PFSK-1 (cell line): ENCODE measurements at regions not wholly inside any gene's neighbourhood (a gene's known extent, or its start where the extent isn't known, plus 50 kb on each side); places are given as distances from the start of the nearest gene placed in this dataset.

Experiments used
- FOXP2 ChIP-seq: optimal IDR thresholded peaks from 2 replicates; pipeline ENCODE3; 2011; ENCODE audit warnings: borderline replicate concordance, control low read depth, inconsistent platforms; ENCODE audit not compliant: insufficient read depth; ENCODE audit errors: extremely low read length, extremely low read depth
- POLR2AphosphoS5 ChIP-seq: IDR thresholded peaks from 2 replicates; pipeline ENCODE4 v1.6.1; 2012; ENCODE audit warnings: low read depth, mild to moderate bottlenecking, control low read depth, low read length, moderate library complexity
- SIN3A ChIP-seq: IDR thresholded peaks from 2 replicates; pipeline ENCODE4 v1.6.1; 2012; ENCODE audit warnings: mild to moderate bottlenecking, low read length, moderate library complexity, borderline replicate concordance; ENCODE audit not compliant: insufficient read depth
- TAF1 ChIP-seq: IDR thresholded peaks from 2 replicates; pipeline ENCODE4 v1.6.1; 2012; ENCODE audit warnings: low read length, control low read depth, borderline replicate concordance; ENCODE audit not compliant: insufficient read depth
- TF ChIP-seq, protein P1 (sequence below), 2 experiments: IDR thresholded peaks; 2 replicates each; pipeline versions ENCODE4 v1.6.1 to v1.8.0; 2011 to 2012; ENCODE audit warnings: low read depth in 2 of 2, low read length in 2 of 2, control low read depth in 1 of 2, inconsistent platforms in 1 of 2, mild to moderate bottlenecking in 1 of 2, moderate library complexity in 1 of 2; ENCODE audit not compliant: insufficient read depth in 1 of 2

DNA sequence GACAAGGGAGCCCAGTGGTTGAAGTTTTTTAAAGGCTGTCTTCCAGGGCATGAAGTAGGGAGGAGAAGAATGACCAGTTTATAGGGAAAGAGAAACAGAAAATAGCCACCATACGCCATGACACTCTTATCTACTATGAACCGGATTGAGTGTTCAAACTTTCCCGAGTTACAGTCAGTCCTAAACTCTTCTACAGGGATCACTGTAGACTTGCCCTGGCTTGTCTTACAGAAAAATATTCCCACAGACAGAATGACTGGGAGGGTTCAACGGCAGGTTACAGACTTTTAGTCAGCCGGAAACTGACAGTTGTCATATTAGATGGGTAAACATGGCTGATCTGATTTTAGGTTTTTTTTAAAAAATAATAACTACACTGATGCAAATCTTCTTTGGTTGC is 662.5 kb upstream of the SOX9 start:
- TF ChIP-seq, protein P1, sequence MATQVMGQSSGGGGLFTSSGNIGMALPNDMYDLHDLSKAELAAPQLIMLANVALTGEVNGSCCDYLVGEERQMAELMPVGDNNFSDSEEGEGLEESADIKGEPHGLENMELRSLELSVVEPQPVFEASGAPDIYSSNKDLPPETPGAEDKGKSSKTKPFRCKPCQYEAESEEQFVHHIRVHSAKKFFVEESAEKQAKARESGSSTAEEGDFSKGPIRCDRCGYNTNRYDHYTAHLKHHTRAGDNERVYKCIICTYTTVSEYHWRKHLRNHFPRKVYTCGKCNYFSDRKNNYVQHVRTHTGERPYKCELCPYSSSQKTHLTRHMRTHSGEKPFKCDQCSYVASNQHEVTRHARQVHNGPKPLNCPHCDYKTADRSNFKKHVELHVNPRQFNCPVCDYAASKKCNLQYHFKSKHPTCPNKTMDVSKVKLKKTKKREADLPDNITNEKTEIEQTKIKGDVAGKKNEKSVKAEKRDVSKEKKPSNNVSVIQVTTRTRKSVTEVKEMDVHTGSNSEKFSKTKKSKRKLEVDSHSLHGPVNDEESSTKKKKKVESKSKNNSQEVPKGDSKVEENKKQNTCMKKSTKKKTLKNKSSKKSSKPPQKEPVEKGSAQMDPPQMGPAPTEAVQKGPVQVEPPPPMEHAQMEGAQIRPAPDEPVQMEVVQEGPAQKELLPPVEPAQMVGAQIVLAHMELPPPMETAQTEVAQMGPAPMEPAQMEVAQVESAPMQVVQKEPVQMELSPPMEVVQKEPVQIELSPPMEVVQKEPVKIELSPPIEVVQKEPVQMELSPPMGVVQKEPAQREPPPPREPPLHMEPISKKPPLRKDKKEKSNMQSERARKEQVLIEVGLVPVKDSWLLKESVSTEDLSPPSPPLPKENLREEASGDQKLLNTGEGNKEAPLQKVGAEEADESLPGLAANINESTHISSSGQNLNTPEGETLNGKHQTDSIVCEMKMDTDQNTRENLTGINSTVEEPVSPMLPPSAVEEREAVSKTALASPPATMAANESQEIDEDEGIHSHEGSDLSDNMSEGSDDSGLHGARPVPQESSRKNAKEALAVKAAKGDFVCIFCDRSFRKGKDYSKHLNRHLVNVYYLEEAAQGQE (IDR thresholded peaks at IDR 0.05; ENCODE audit: insufficient read depth in 1 of 2, low read depth in 2 of 2, low read length in 2 of 2) = no peak
- no peak for TF ChIP-seq TAF1
- no peak for TF ChIP-seq POLR2AphosphoS5
- no peak for TF ChIP-seq FOXP2
- no peak for TF ChIP-seq SIN3A

DNA sequence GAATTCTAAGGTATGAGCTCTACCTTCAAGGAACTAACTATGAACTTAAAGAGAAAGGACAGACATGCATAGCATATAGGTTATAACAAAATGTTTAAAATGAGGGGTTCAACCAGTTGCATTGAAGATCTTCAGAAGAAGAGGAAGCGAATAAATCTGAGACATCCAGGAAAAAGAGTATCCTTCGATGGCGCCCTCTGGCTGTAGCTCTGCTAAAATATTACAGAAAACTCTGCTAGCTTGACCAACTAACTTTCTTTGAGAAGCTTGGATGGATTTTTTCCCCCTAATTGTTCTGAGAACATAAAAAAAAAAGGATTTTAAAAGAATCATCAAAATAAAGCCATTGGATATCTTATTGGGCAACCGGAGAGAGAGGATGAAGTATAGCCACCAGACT is 659.9 kb upstream of the SOX9 start:
- TF ChIP-seq SIN3A (no peak), FOXP2 (no peak), TAF1 (no peak)

GRCh38 chr17:71461498-71462169 is 659.2 kb upstream of the SOX9 start:
- TF ChIP-seq POLR2AphosphoS5 (no peak), TAF1 (no peak)

DNA sequence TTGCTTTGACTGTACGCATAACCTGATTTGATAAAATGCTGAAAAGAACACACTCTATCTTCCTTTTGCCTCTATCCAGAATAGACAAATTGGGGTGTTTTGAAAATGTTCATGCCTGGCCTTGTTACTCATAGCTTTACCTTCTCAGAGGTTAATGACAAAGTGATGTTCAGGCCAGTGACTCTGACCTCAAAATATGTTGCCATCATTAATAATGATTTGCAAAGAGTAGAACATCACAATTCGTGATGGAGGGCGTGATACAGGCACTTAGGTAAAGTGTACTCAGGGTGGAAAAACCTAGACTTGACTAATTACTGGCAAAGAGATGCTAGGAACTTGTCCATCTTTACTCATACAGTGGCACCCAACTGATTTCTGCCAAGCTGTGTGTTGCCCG is 656.6 kb upstream of the SOX9 start:
- TF ChIP-seq POLR2AphosphoS5 (no peak), SIN3A (no peak), FOXP2 (no peak), TAF1 (no peak)
- TF ChIP-seq, protein P1 (IDR thresholded peaks at IDR 0.05; ENCODE audit: insufficient read depth in 1 of 2, low read depth in 2 of 2, low read length in 2 of 2) = no peak

DNA sequence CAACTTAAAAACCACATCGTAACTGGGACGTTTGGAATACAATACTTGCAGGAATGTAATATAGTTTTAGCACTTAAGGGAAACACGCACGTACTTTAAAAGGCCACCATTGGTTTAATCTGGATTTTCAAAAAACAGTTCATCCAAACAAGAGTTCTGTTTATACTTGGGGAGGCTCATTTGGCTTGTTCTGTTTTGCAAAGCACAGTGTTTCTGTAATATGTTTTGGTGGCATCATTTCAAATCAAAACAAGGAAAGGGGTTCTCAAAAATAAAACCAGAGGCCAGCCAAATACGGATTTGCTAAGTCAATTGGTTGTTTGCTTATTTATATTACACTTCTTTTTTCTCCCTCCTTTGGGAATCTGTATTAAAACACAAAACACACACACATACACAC is 656.1 kb upstream of the SOX9 start:
- TF ChIP-seq POLR2AphosphoS5 (no peak), SIN3A (no peak), TAF1 (no peak), FOXP2 (no peak)
- TF ChIP-seq, protein P1 (IDR thresholded peaks at IDR 0.05; ENCODE audit: insufficient read depth in 1 of 2, low read depth in 2 of 2, low read length in 2 of 2) = no peak

DNA sequence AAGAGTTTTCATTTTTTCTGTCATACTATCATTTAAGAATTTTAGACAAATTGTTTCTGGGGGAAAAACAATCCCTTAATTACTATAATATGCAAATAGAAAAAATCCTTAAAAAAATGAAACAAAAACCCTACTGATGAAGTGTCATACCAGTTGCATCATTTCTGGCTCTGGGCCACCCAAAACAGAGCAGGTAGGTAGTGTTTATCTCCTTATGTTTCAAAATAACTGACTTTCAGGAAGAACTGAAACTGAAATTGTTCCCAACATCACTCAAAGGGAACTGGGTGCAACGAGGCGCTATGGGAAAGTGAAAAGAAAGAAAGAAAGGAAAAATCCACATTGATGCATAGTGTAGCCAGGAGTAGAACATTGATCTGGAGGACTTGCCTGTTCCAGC is 653.1 kb upstream of the SOX9 start:
- TF ChIP-seq, protein P1 (IDR thresholded peaks at IDR 0.05; ENCODE audit: insufficient read depth in 1 of 2, low read depth in 2 of 2, low read length in 2 of 2) = no peak
- TF ChIP-seq FOXP2 = no peak
